ENCODE measurements at regions not wholly inside any gene's neighbourhood (a gene's known extent, or its start where the extent isn't known, plus 50 kb on each side); places are given as distances from the start of the nearest gene placed in this dataset.
A peak's percentile ranks its signal among the peaks of the same experiment; 100 is the strongest.
"Not testable (repeated sequence)": the region's sequence is repeated elsewhere in the genome, so short reads cannot be mapped to it uniquely, and the experiment has no call there.

GRCh38 chr6:37580176-37580955, 80.7 kb upstream of the CCDC167 start:
- no peak for DNase-seq

GRCh38 chr6:37579444-37580067, 79.9 kb upstream of the CCDC167 start:
- DNase-seq = no peak

GRCh38 chr6:37578104-37578503, 78.4 kb upstream of the CCDC167 start:
- DNase-seq = no peak

- DNase-seq = peak; percentile 74
These were observed 76.6 kb upstream of the CCDC167 start for GRCh38 chr6:37576336-37576737.

GRCh38 chr6:37575221-37575620, 75.5 kb upstream of the CCDC167 start:
- DNase-seq = no peak

- no peak for DNase-seq
These were observed 72.6 kb upstream of the CCDC167 start for GRCh38 chr6:37572334-37572733.

- DNase-seq = no peak
These were observed 70.9 kb upstream of the CCDC167 start for GRCh38 chr6:37570482-37571133.

- no peak for DNase-seq
These were observed 70.2 kb upstream of the CCDC167 start for GRCh38 chr6:37569743-37570481.

- DNase-seq = no peak
These were observed 69.6 kb upstream of the CCDC167 start for GRCh38 chr6:37569317-37569716.

- no peak for DNase-seq
These were observed 67.3 kb upstream of the CCDC167 start for GRCh38 chr6:37566950-37567349.

- peak; percentile 37 for DNase-seq
These were observed 66.6 kb upstream of the CCDC167 start for GRCh38 chr6:37566111-37566949.

GRCh38 chr6:37565267-37566110, 65.8 kb upstream of the CCDC167 start:
- DNase-seq = no peak

GRCh38 chr6:37562926-37563288, 63.2 kb upstream of the CCDC167 start:
- DNase-seq = not testable (repeated sequence)

GRCh38 chr6:37561361-37561760, 61.7 kb upstream of the CCDC167 start:
- no peak for DNase-seq

GRCh38 chr6:37560737-37561103, 61.0 kb upstream of the CCDC167 start:
- DNase-seq = no peak

GRCh38 chr6:37559501-37559900, 59.8 kb upstream of the CCDC167 start:
- DNase-seq = no peak

GRCh38 chr6:37559050-37559449, 59.4 kb upstream of the CCDC167 start:
- DNase-seq = no peak

- DNase-seq = no peak
These were observed 59.0 kb upstream of the CCDC167 start for GRCh38 chr6:37558646-37559045.

- DNase-seq = no peak
These were observed 58.5 kb upstream of the CCDC167 start for GRCh38 chr6:37558168-37558567.

GRCh38 chr6:37557645-37558114, 58.0 kb upstream of the CCDC167 start:
- DNase-seq = no peak
